ENCODE measurements at regions not wholly inside any gene's neighbourhood (a gene's known extent, or its start where the extent isn't known, plus 50 kb on each side); places are given as distances from the start of the nearest gene placed in this dataset.

DNA sequence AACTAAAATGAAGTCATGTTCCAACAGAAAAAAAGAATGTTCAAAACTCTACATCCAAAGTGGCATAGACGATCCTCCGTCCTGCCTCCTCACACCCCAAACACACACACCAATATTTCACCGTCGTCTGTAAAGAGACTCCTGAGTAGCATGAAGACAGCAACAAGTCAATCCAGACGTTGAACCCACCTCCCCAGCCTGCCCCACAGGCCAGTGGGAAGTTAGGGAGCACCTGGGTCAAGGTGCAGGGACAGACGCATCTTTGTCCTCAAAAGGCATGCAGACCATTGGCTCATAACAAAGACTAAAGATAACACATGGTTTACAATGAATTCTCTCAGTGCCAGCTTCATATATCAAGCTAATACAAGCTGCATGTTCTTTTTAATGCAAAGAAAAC lies 396.5 kb downstream of the TCERG1L start:
- no peak overlapping the region for H3K4me3 ChIP-seq (replicated peaks; ENCODE audit: low read depth, low read length)
- TF ChIP-seq, protein P1, sequence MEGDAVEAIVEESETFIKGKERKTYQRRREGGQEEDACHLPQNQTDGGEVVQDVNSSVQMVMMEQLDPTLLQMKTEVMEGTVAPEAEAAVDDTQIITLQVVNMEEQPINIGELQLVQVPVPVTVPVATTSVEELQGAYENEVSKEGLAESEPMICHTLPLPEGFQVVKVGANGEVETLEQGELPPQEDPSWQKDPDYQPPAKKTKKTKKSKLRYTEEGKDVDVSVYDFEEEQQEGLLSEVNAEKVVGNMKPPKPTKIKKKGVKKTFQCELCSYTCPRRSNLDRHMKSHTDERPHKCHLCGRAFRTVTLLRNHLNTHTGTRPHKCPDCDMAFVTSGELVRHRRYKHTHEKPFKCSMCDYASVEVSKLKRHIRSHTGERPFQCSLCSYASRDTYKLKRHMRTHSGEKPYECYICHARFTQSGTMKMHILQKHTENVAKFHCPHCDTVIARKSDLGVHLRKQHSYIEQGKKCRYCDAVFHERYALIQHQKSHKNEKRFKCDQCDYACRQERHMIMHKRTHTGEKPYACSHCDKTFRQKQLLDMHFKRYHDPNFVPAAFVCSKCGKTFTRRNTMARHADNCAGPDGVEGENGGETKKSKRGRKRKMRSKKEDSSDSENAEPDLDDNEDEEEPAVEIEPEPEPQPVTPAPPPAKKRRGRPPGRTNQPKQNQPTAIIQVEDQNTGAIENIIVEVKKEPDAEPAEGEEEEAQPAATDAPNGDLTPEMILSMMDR (IDR thresholded peaks at IDR 0.05; ENCODE audit: insufficient read depth, low read length, poor library complexity, severe bottlenecking): no peak

DNA sequence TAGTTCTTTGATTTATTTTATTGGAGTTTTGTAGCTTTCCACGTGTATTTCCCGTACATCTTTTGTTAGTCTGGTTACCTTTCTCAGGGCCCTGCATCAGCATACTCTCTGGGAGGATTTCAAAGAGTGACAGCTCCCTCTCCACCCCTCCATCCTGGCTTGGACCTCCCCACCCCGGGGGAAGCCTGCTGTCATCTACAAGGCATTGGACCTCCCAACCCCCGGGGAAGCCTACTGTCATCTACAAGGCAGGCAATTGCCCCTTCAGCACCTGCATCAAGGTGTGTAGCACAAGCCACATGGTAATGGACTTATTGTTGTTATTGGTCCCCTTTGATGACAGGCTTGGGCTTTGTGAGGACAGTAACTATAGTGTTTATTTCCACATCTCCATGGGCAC lies 390.1 kb downstream of the TCERG1L start:
- no peak for DNase-seq (ENCODE audit: extremely low read depth, insufficient read length)
- H3K27me3 ChIP-seq (replicated peaks; ENCODE audit: control insufficient read depth, insufficient read depth, low read length): no peaks in the 10 kb centered on the region

More for the DNA sequence above, 396.5 kb downstream of the TCERG1L start:
- DNase-seq (ENCODE audit: extremely low read depth, insufficient read length): no peak
- H3K27me3 ChIP-seq (replicated peaks; ENCODE audit: control insufficient read depth, insufficient read depth, low read length): no peaks in the 10 kb centered on the region
- no peaks in the 10 kb centered on the region for H3K36me3 ChIP-seq (ENCODE audit: control insufficient read depth, insufficient read depth, low read length)

DNA sequence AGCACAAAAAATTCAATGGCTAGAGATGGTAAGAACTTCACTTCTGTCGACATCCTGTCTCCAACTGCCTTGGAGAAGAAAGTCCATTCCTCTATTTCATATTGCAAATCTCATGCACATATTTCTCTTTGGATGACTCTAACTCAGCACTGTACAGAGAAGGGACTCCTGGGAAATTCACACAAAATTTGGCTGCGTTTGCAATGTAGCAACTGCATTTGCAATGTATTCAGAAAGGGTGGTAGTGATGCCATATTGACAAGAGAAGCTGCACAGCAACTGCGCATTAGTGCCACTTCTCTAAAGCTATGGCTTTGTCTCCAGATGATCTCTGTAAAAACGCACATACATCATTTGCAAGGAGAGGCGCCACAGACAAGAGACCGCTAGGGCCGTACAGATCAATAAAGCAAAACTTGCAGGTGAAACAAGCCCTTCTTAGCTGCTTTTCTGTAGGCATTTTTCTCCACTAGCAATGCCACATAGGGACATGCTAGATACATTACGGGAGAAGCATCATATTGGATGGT lies 389.5 kb downstream of the TCERG1L start:
- Histone ChIP-seq H3K36me3 (ENCODE audit: control insufficient read depth, insufficient read depth, low read length) (no peaks in the 10 kb centered on the region), H3K27me3 (replicated peaks; ENCODE audit: control insufficient read depth, insufficient read depth, low read length) (no peaks in the 10 kb centered on the region), H3K4me3 (replicated peaks; ENCODE audit: low read depth, low read length) (no peak overlapping the region)
- TF ChIP-seq, protein P1 (IDR thresholded peaks at IDR 0.05; ENCODE audit: insufficient read depth, low read length, poor library complexity, severe bottlenecking): no peak
- DNase-seq (ENCODE audit: extremely low read depth, insufficient read length): no peak

More for the DNA sequence above, 390.1 kb downstream of the TCERG1L start:
- no peak overlapping the region for H3K4me3 ChIP-seq (replicated peaks; ENCODE audit: low read depth, low read length)
- H3K36me3 ChIP-seq (ENCODE audit: control insufficient read depth, insufficient read depth, low read length): no peaks in the 10 kb centered on the region
- TF ChIP-seq, protein P1 (IDR thresholded peaks at IDR 0.05; ENCODE audit: insufficient read depth, low read length, poor library complexity, severe bottlenecking): no peak

DNA sequence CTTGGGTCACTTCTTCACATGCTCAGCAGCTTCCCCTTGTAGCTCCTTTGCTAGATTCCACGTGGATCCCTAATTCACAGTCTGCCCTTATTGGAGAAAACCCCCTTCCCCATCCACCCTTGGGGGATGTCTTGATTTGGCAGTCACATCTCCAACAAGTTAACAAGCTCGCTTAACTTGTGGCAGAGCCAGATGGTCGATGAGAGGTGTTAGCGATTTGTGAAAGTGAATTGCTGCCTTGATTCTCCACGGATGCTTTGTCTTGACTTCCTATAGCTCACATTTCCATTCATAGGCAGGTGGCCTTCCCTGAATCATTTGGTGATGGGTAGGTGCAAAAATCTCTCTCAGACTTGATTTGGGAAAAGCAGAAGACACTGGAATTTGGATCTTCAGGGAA lies 387.9 kb downstream of the TCERG1L start:
- Histone ChIP-seq H3K4me3 (replicated peaks; ENCODE audit: low read depth, low read length) (no peak overlapping the region), H3K27me3 (replicated peaks; ENCODE audit: control insufficient read depth, insufficient read depth, low read length) (no peaks in the 10 kb centered on the region), H3K36me3 (ENCODE audit: control insufficient read depth, insufficient read depth, low read length) (no peaks in the 10 kb centered on the region)
- DNase-seq (ENCODE audit: extremely low read depth, insufficient read length): no peak
- TF ChIP-seq, protein P1 (IDR thresholded peaks at IDR 0.05; ENCODE audit: insufficient read depth, low read length, poor library complexity, severe bottlenecking): no peak

DNA sequence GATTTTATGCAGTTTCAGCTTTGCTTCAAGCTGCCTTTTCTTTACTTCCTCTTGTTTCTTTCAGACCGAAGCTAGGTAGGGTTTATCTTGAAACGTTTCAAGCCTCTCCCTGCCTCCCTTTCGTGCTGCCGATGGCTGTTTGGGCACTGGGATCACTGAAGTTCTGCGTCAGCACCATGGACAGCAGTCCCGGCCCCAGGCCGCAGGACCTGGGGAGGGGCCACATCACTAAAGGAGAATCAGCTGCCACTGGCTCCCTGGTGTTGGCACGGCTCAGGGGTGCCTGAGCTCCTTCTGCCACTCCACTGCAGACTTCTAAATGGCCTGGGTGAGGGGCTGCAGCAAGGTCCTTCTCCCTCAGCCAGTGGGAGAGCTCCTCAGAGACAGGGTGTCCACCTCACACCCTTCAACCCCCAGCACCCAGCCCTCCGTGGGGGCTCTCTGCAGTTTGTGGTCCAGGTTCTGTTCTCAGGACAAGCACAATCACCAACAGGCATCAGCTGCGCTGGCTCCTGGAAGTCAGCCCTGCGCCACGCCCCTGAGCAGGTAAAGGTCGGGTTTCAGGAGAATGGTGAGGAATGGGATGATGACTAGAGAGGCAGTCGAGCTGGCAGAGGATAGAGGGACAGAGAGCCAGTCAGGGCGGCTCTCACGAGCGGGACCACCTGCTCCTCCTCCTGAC lies 387.2 kb downstream of the TCERG1L start:
- Histone ChIP-seq H3K36me3 (ENCODE audit: control insufficient read depth, insufficient read depth, low read length) (no peaks in the 10 kb centered on the region), H3K4me3 (replicated peaks; ENCODE audit: low read depth, low read length) (no peak overlapping the region), H3K27me3 (replicated peaks; ENCODE audit: control insufficient read depth, insufficient read depth, low read length) (no peaks in the 10 kb centered on the region)
- TF ChIP-seq, protein P1 (IDR thresholded peaks at IDR 0.05; ENCODE audit: insufficient read depth, low read length, poor library complexity, severe bottlenecking): no peak
- DNase-seq (ENCODE audit: extremely low read depth, insufficient read length): no peak
